Right kidney (tissue), 1 donor: ENCODE measurements at regions not wholly inside any gene's neighbourhood (a gene's known extent, or its start where the extent isn't known, plus 50 kb on each side); places are given as distances from the start of the nearest gene placed in this dataset.
"Not testable (repeated sequence)": the region's sequence is repeated elsewhere in the genome, so short reads cannot be mapped to it uniquely, and the experiment has no call there.

ENCODE experiments used
- DNase-seq: peaks from one replicate; pipeline ENCODE4 v3.0.0-alpha.2; 2016

- DNase-seq, result not testable (repeated sequence)
These were observed 454.3 kb upstream of the SLITRK6 start for GRCh38 chr13:86253497-86253896.

- DNase-seq, result not testable (repeated sequence)
These were observed 456.6 kb upstream of the SLITRK6 start for GRCh38 chr13:86255820-86256219.

- DNase-seq, result no peak
These were observed 470.3 kb upstream of the SLITRK6 start for GRCh38 chr13:86269511-86269910.

GRCh38 chr13:86282442-86282841 is 483.2 kb upstream of the SLITRK6 start:
- DNase-seq, result no peak

- no peak for DNase-seq
These were observed 483.8 kb upstream of the SLITRK6 start for GRCh38 chr13:86283031-86283430.

- DNase-seq, result no peak
These were observed 499.5 kb upstream of the SLITRK6 start for GRCh38 chr13:86298725-86299124.

- no peak for DNase-seq
These were observed 499.9 kb upstream of the SLITRK6 start for GRCh38 chr13:86299128-86299527.

GRCh38 chr13:86309881-86310280 is 510.7 kb upstream of the SLITRK6 start:
- no peak for DNase-seq

GRCh38 chr13:86313421-86313820 is 514.2 kb upstream of the SLITRK6 start:
- DNase-seq, result no peak

GRCh38 chr13:86318450-86318849 is 519.2 kb upstream of the SLITRK6 start:
- DNase-seq, result no peak

GRCh38 chr13:86324191-86324590 is 525.0 kb upstream of the SLITRK6 start:
- no peak for DNase-seq

- DNase-seq, result no peak
These were observed 556.1 kb upstream of the SLITRK6 start for GRCh38 chr13:86355301-86355700.

- no peak for DNase-seq
These were observed 557.9 kb upstream of the SLITRK6 start for GRCh38 chr13:86357106-86357505.

GRCh38 chr13:86363749-86364148 is 564.5 kb upstream of the SLITRK6 start:
- not testable (repeated sequence) for DNase-seq

GRCh38 chr13:86368924-86369323 is 569.7 kb upstream of the SLITRK6 start:
- no peak for DNase-seq

GRCh38 chr13:86377451-86377850 is 578.2 kb upstream of the SLITRK6 start:
- no peak for DNase-seq

- no peak for DNase-seq
These were observed 579.4 kb upstream of the SLITRK6 start for GRCh38 chr13:86378628-86379027.

GRCh38 chr13:86383151-86383550 is 583.9 kb upstream of the SLITRK6 start:
- no peak for DNase-seq

- DNase-seq, result no peak
These were observed 584.3 kb upstream of the SLITRK6 start for GRCh38 chr13:86383561-86383960.

GRCh38 chr13:86397635-86398034 is 598.4 kb upstream of the SLITRK6 start:
- no peak for DNase-seq

GRCh38 chr13:86399572-86399971 is 600.4 kb upstream of the SLITRK6 start:
- DNase-seq, result no peak

GRCh38 chr13:86402500-86402899 is 603.3 kb upstream of the SLITRK6 start:
- no peak for DNase-seq

- no peak for DNase-seq
These were observed 604.0 kb upstream of the SLITRK6 start for GRCh38 chr13:86403181-86403580.

- no peak for DNase-seq
These were observed 610.4 kb upstream of the SLITRK6 start for GRCh38 chr13:86409466-86410241.
